NB4 (cell line): ENCODE measurements at regions not wholly inside any gene's neighbourhood (a gene's known extent, or its start where the extent isn't known, plus 50 kb on each side); places are given as distances from the start of the nearest gene placed in this dataset.
"Not testable (repeated sequence)": the region's sequence is repeated elsewhere in the genome, so short reads cannot be mapped to it uniquely, and the experiment has no call there.

Experiments
- CTCF ChIP-seq: IDR thresholded peaks from one replicate; pipeline ENCODE4 v1.5.1; 2012; ENCODE audit warnings: low read depth, low read length
- MAX ChIP-seq: IDR thresholded peaks from 2 replicates; pipeline ENCODE4 v1.6.1; 2011; ENCODE audit warnings: low read depth, low read length
- MYC ChIP-seq: IDR thresholded peaks from 2 replicates; pipeline ENCODE4 v1.6.1; 2011; ENCODE audit warnings: low read depth, low read length
- POLR2A ChIP-seq: IDR thresholded peaks from 2 replicates; pipeline ENCODE4 v1.6.1; 2011; ENCODE audit warnings: mild to moderate bottlenecking; ENCODE audit not compliant: insufficient read length; ENCODE audit errors: extremely low read depth

DNA sequence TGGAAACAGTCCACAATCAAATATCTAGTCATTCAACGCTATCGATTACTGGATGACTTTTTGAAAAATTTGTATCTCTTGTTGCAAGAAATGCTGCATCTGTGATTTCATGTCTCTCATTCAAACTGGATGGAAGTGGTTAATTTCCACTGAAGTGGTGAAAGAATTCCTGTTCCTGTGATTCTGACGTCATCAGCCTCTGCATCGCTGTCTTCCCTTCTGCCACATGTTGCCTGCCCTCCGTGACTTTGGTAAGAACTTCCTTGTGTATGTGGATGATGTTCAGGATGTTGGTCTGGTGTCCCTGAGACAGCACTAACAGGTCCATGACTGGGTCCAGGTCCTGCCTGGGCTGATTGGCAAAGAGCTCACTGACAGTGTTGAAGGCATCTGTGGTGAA is 84.8 kb upstream of the TEKT4 start:
- not testable (repeated sequence) for TF ChIP-seq CTCF, POLR2A, MYC, MAX
